Activated T-helper 17 cell treated with anti-CD3 and anti-CD28 coated beads, Interleukin-2, amount 50 U/mL, for 72 hours (primary cell): ENCODE measurements at regions not wholly inside any gene's neighbourhood (a gene's known extent, or its start where the extent isn't known, plus 50 kb on each side); places are given as distances from the start of the nearest gene placed in this dataset.
"Not testable (repeated sequence)": the region's sequence is repeated elsewhere in the genome, so short reads cannot be mapped to it uniquely, and the experiment has no call there.

ENCODE experiments used
- ATAC-seq: fragments of 150-1000 bp; cut with Tn5 transposase; replicated peaks from 2 replicates; pipeline ENCODE4 v1.10.0; 2021; ENCODE audit warnings: mild to moderate bottlenecking, moderate library complexity
- H3K27ac Mint-ChIP-seq: one replicate; pipeline ENCODE4 v1.8.0; 2022; ENCODE audit warnings: mixed read lengths
- H3K27me3 Mint-ChIP-seq: one replicate; pipeline ENCODE4 v1.8.0; 2022; ENCODE audit warnings: mixed read lengths
- H3K36me3 Mint-ChIP-seq: one replicate; pipeline ENCODE4 v1.8.0; 2022; ENCODE audit warnings: low read depth, mild to moderate bottlenecking, mixed read lengths
- H3K4me1 Mint-ChIP-seq: one replicate; pipeline ENCODE4 v1.8.0; 2022; ENCODE audit warnings: mixed read lengths
- H3K4me3 Mint-ChIP-seq: one replicate; pipeline ENCODE4 v1.8.0; 2022; ENCODE audit warnings: mild to moderate bottlenecking, mixed read lengths
- H3K9me3 Mint-ChIP-seq: one replicate; pipeline ENCODE4 v1.8.0; 2022; ENCODE audit warnings: mixed read lengths

DNA sequence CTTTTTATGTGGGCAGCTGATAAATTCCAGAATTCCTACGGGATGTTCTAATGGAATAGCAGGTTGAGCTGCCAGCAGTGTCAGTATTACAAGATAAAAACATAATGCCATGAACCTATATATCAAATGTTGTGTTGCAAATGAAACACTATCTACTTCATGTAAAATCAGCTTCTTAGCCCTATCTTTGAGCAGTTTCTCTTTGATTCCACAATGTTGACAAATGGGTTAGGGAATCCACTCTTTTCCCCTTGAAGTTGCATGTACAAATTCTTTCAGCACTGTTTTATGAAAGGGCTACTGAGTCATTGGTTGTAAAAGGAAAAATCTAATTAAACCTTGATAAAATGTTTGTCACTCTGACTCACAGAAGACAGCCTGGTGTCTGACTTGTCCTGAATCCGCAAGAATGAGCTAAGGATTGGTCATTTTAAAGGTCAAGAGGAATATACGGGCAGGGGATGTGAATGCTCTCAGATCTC is 950.6 kb upstream of the NUDT12 start:
- no peak for ATAC-seq
- no peaks in the 10 kb centered on the region for H3K36me3 Mint-ChIP-seq
- no peaks in the 10 kb centered on the region for H3K4me1 Mint-ChIP-seq
- H3K4me3 Mint-ChIP-seq, result no peak overlapping the region
- no peaks in the 10 kb centered on the region for H3K27me3 Mint-ChIP-seq
- H3K9me3 Mint-ChIP-seq, result peaks cover 10% of the 10 kb centered on the region
- no peak overlapping the region for H3K27ac Mint-ChIP-seq

DNA sequence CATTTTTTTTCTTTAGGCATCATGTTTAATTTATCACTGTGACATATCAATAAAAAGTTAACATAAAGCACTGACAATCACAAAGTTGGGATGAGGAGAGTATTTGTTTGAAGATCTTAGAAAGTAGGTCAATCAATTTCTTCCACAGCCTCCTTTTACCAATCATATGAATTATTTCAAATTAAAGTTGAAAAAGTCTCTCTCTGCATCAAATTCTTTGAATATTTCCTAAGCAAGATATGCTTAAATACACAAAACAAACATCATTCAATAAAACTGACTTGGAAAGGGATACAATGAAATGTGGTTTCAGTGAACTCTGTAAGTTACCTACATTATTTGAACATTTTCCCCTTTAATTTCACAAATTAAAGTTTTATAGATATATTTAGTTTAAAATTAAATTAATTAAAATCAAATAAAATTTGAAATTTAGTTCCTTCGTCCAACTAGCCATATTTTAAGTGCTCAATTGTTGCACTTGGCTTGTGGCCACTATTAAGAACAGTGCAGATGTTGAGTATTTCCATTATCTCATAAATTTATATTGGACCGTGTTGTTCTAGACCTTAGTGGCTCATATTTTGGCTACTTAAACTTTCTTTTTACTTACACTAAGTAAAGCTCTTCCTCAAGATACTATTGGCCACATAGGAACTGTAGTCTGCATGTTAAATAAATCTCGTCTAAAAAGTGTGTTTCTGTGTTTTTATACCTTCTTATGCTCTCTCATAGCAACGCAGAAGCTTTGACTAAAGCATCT is 949.7 kb upstream of the NUDT12 start:
- Mint-ChIP-seq H3K27ac (no peak overlapping the region), H3K36me3 (no peaks in the 10 kb centered on the region), H3K9me3 (peaks cover 10% of the 10 kb centered on the region), H3K27me3 (no peaks in the 10 kb centered on the region), H3K4me3 (no peak overlapping the region), H3K4me1 (no peaks in the 10 kb centered on the region)
- ATAC-seq, result no peak

DNA sequence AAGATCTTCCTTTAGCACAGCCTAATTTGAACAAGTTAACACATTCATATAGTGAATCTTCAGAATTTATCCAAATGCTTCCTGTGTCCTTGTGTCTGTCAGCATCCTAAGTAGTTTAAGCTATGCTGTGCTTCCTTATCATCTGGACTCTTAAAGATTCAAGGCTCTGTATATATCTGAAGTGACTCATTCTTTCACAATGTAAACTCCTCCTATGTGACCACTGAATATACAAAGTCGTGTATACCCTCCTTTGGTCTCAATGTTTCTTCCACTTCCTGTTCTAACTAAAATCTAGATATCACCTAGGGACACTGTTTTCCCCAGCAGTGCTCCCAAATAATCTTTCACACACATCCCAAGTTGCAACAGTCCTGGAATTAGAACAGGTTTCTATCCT is 935.7 kb upstream of the NUDT12 start:
- H3K36me3 Mint-ChIP-seq, result no peaks in the 10 kb centered on the region
- peaks cover 15% of the 10 kb centered on the region for H3K9me3 Mint-ChIP-seq
- ATAC-seq, result no peak

DNA sequence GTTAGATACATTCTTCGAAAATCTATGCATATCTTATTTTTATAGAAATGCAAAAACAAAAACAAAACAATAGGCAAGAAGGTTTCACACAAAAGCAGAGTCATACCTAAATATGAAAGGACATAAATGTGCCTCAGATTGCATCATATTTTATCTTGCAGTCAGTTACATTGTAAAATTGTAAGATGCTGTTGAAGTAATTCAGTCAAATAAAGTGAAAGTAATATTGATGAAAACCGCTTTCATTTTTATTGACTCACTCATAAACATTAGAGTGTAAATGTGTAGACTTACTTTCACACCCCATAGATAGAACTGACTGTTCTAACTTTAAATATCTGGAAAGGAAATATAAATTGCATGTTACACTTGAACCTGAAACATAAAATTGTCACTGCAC is 931.5 kb upstream of the NUDT12 start:
- no peak for ATAC-seq
- Mint-ChIP-seq H3K27me3 (no peaks in the 10 kb centered on the region), H3K27ac (no peak overlapping the region), H3K9me3 (peaks cover 9% of the 10 kb centered on the region), H3K4me1 (no peaks in the 10 kb centered on the region), H3K36me3 (no peaks in the 10 kb centered on the region), H3K4me3 (no peak overlapping the region)

More for the DNA sequence above, 935.7 kb upstream of the NUDT12 start:
- no peaks in the 10 kb centered on the region for H3K4me1 Mint-ChIP-seq
- no peaks in the 10 kb centered on the region for H3K27me3 Mint-ChIP-seq
- H3K4me3 Mint-ChIP-seq, result no peak overlapping the region
- H3K27ac Mint-ChIP-seq, result no peak overlapping the region

DNA sequence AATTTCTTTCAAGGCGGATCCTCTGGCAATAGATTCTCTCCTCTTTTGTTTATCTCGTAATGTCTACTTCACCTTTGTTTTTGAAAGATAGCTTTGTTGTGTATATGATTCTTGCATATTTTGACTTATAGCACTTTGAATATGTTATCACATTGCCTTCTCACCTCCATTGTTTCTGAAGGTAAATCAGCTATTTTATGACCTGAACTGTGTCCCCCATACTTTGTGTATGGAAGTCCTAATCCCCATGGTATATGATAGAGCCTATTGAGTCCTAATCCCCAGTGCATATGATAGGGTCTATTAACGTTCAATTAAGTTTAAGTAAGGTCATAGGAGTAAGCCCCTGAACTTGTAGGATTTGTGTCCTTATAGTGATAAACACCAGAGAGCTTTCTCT is 910.2 kb upstream of the NUDT12 start:
- no peaks in the 10 kb centered on the region for H3K27me3 Mint-ChIP-seq
- H3K36me3 Mint-ChIP-seq, result no peaks in the 10 kb centered on the region
- no peaks in the 10 kb centered on the region for H3K4me1 Mint-ChIP-seq
- no peak overlapping the region for H3K27ac Mint-ChIP-seq
- H3K9me3 Mint-ChIP-seq, result peaks cover 14% of the 10 kb centered on the region
- no peak for ATAC-seq
- H3K4me3 Mint-ChIP-seq, result no peak overlapping the region

DNA sequence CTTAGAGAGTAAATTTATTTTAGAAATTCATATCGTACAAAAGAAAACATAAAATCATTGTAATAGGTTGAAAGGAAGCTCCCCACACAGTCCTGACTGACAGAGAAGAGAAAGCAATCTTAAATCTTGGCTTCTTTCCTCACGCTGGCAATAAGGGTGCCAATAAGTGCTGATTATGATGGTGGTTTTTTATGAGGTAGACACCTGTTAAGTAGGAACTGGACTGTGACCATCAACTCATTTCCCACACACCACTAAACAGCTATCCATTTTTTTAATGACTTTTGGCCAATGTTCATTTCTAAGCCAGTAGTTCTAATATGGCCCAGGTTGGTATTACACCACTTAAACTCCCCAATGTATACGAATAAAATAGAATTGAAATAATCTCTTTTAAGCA is 893.5 kb upstream of the NUDT12 start:
- Mint-ChIP-seq H3K4me3 (no peak overlapping the region), H3K36me3 (no peaks in the 10 kb centered on the region), H3K9me3 (peaks cover 16% of the 10 kb centered on the region), H3K27ac (no peak overlapping the region), H3K4me1 (no peaks in the 10 kb centered on the region), H3K27me3 (no peaks in the 10 kb centered on the region)
- ATAC-seq, result no peak

DNA sequence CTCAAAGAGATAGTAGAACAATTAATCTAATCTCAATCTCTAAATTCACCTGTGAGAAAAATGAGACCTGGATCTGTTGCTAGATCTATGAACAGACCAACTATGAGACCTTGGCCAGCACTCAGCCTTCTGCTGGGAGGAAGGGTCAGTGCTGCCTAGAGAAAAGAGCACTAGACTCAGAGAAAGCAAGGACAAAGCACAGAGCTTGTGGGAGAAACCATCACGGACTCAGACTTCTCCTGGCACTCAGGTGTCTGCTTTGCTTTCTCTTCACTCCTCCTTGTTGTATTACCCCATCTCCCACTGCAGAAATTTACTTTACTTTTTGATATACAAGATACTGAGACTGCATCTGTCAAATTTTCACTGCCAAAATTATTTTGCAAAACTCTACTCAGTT is 890.0 kb upstream of the NUDT12 start:
- Mint-ChIP-seq H3K27ac (no peak overlapping the region), H3K4me3 (no peak overlapping the region), H3K4me1 (no peaks in the 10 kb centered on the region), H3K27me3 (no peaks in the 10 kb centered on the region), H3K36me3 (no peaks in the 10 kb centered on the region), H3K9me3 (peaks cover 5% of the 10 kb centered on the region)
- no peak for ATAC-seq

DNA sequence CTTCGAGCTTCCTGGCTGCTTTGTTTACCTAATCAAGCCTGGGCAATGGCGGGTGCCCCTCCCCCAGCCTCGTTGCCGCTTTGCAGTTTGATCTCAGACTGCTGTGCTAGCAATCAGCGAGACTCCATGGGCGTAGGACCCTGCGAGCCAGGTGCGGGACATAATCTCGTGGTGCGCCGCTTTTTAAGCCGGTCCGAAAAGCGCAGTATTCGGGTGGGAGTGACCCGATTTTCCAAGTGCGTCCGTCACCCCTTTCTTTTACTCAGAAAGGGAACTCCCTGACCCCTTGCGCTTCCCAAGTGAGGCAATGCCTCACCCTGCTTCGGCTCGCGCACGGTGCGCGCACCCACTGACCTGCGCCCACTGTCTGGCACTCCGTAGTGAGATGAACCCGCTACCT is 889.3 kb upstream of the NUDT12 start:
- not testable (repeated sequence) for H3K9me3 Mint-ChIP-seq, H3K27ac Mint-ChIP-seq, ATAC-seq, H3K36me3 Mint-ChIP-seq, H3K27me3 Mint-ChIP-seq, H3K4me3 Mint-ChIP-seq, H3K4me1 Mint-ChIP-seq

DNA sequence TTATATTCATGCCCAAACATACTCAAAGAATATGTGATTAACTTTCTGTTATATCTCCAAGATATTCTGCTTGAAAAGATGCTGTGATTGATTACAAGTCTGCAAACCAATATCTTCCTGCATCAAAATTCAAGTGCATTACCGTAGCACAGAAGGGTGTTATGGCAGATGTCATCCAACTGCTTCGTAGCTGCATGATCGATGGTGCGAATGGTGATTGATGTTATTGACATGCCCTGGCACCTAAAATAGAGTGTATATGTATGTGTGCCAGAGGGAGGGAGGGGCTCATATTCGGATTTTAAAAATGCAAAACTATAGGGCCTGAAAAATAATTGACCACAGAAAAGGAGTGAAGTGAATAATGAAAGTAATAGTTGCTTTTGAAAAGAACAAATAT is 882.1 kb upstream of the NUDT12 start:
- ATAC-seq, result no peak
- Mint-ChIP-seq H3K27ac (no peak overlapping the region), H3K9me3 (peaks cover 11% of the 10 kb centered on the region), H3K27me3 (no peaks in the 10 kb centered on the region), H3K4me1 (no peaks in the 10 kb centered on the region), H3K4me3 (no peak overlapping the region), H3K36me3 (no peaks in the 10 kb centered on the region)

DNA sequence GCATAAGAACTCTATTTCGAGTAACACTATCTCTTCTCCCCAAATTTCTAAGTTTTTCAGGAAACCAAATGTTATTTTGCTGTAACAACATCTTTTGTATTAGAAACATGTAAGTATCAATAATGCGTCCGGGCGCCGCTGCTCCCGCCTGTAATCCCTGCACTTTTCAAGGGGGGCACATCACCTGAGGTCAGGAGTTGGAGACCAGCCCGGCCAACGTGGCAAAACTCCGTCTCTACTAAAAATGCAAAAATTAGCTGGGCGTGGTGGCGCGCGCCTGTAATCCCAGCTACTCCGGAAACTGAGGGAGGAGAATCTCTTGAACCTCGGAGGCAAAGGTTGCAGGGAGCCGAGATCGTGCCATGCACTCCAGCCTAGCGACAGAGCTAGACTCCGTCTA is 881.1 kb upstream of the NUDT12 start:
- peaks cover 16% of the 10 kb centered on the region for H3K9me3 Mint-ChIP-seq

DNA sequence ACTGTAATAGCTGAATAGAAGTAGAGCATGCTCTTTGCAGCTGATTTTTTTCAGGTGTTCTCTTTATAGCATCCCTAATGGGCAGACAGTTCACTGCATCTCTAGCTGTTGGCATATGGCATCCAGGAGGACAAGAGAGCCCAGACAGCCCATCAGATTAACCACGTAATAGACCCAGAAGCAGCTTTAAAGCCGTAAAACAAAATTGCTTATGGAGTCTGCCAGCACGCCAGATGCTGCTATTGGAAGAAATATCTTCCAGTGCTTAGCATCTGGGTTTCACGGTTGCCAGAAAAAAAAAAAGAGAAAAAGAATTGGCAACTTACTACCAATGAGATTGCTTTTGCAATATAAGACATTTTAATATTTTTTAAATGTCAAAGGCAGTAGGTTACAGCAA is 869.4 kb upstream of the NUDT12 start:
- ATAC-seq, result no peak
- H3K36me3 Mint-ChIP-seq, result no peaks in the 10 kb centered on the region
- no peaks in the 10 kb centered on the region for H3K9me3 Mint-ChIP-seq
- no peak overlapping the region for H3K27ac Mint-ChIP-seq
- no peaks in the 10 kb centered on the region for H3K27me3 Mint-ChIP-seq
- H3K4me1 Mint-ChIP-seq, result no peaks in the 10 kb centered on the region
- H3K4me3 Mint-ChIP-seq, result no peak overlapping the region

More for the DNA sequence above, 881.1 kb upstream of the NUDT12 start:
- Mint-ChIP-seq H3K27me3 (no peaks in the 10 kb centered on the region), H3K4me3 (no peak overlapping the region), H3K27ac (no peak overlapping the region), H3K36me3 (no peaks in the 10 kb centered on the region), H3K4me1 (no peaks in the 10 kb centered on the region)
- no peak for ATAC-seq

DNA sequence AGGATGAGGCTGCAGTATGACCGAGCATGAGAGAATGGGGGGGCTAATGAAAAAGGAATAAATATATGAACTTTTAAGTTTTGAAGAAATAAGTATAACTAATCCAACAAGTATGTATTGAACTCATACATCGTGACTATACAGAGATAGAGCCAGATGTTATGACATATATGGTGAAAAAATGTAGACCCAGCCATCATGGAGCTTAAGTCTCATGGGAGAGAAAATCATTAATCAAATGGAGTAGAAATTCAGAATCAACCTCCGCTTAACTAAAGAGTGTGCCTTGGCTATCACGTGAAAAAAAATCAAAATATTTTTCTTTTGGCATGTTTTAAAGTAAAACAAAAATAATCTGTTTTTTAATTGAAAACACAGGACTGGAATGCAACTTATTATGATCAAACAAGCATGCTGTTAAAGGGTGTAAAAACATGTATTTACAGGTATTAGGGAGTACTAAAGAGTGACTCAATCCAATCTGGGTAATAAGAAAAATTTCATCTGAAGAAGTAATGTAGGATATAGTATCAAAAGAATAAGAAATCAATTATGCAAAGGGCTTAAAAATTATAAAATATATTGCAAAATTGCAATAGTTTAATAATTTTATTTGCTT is 868.5 kb upstream of the NUDT12 start:
- no peak overlapping the region for H3K4me3 Mint-ChIP-seq
- H3K36me3 Mint-ChIP-seq, result no peaks in the 10 kb centered on the region
- no peak overlapping the region for H3K27ac Mint-ChIP-seq
- no peaks in the 10 kb centered on the region for H3K4me1 Mint-ChIP-seq
- H3K9me3 Mint-ChIP-seq, result no peaks in the 10 kb centered on the region
- no peak for ATAC-seq
- no peaks in the 10 kb centered on the region for H3K27me3 Mint-ChIP-seq

DNA sequence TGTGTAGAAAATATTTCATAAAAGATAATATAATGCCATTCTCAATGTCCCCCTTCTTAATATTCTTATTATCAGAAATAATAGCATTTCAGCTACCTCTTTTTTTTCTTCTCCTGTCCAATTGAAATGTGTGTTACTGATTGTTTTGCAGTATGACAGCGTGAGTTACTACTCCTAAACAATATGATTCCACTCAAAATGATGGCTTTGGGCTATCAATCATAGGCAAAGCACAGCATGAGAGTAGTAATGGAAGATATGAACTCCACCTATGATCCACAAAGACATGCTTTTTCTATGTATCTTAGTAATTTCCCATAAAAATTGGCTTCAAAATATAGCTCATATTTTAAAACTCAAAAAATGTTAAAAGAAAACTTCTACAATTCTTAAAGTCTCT is 867.3 kb upstream of the NUDT12 start:
- ATAC-seq, result no peak
- H3K4me1 Mint-ChIP-seq, result no peaks in the 10 kb centered on the region
- no peaks in the 10 kb centered on the region for H3K36me3 Mint-ChIP-seq
- no peaks in the 10 kb centered on the region for H3K27me3 Mint-ChIP-seq
- H3K27ac Mint-ChIP-seq, result no peak overlapping the region
- H3K4me3 Mint-ChIP-seq, result no peak overlapping the region
- H3K9me3 Mint-ChIP-seq, result no peaks in the 10 kb centered on the region

DNA sequence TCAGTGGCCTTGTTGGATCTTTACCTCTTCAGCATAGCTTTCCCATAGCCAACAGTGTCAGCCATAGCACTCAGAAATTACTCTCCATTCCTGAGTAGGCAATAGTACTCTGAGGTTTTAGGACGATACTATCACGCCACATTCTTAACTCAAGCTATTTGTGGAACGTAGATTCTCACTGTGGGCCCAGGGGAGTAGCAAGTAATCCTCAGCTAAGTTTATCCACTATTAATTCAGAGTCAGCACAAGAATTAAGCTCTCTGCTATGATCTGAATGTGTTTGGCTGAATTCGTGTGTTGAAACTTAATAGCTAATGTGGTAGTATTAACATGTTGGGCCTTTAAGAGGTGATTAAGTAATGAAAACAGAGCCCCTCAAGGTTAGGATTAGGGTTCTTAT is 858.8 kb upstream of the NUDT12 start:
- Mint-ChIP-seq H3K4me3 (no peak overlapping the region), H3K9me3 (peaks cover 8% of the 10 kb centered on the region), H3K4me1 (no peaks in the 10 kb centered on the region), H3K27me3 (no peaks in the 10 kb centered on the region), H3K27ac (no peak overlapping the region), H3K36me3 (no peaks in the 10 kb centered on the region)
- no peak for ATAC-seq

DNA sequence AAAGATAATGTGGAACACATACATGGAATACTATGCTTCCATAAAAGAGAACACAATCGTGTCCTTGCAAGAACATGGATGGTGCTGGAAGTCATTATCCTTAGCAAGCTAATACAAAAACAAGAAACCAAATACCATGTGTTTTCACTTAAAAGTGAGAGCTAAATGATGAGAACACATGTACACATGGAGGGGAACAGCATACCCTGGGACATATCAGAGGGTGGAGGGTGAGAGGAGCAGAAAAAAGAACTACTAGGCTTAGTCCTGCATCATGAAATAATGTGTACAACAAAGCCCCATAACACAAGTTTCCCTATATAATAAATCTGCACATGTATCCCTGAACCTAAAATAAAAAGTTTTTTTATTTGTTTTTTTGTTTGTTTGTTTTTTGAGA is 855.5 kb upstream of the NUDT12 start:
- H3K27ac Mint-ChIP-seq, result no peak overlapping the region
- no peaks in the 10 kb centered on the region for H3K27me3 Mint-ChIP-seq
- no peaks in the 10 kb centered on the region for H3K36me3 Mint-ChIP-seq
- ATAC-seq, result no peak
- no peaks in the 10 kb centered on the region for H3K4me1 Mint-ChIP-seq
- peaks cover 19% of the 10 kb centered on the region for H3K9me3 Mint-ChIP-seq
- H3K4me3 Mint-ChIP-seq, result no peak overlapping the region
